ENCODE measurements at regions not wholly inside any gene's neighbourhood (a gene's known extent, or its start where the extent isn't known, plus 50 kb on each side); places are given as distances from the start of the nearest gene placed in this dataset.

DNA sequence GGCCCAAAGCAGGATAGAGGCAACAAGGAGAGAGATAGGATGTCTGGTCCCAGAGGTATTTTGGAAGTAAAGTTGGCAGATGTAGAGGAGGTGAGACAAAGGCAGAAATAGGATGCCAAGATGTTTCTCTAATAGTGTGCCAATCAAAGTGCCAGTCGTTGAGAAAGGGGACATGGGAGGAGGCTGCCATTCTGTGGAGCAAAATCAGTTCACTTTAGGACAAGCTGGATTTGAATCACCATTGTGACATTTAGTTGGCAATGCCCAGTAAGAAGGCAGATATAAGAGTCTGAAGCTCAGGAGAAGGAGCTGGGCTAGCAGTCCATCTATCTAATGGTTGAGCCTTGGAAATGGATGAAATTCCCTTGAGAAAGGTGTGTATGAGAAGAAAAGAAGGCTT, 53.8 kb downstream of the ADRB2 start:
- H3K36me3 ChIP-seq (replicated peaks in 1 of 2; ENCODE audit: control extremely low read depth in 1 of 2, control insufficient read depth in 1 of 2, extremely low read depth in 1 of 2, insufficient read depth in 2 of 2, low read length in 1 of 2) = no peaks in the 10 kb centered on the region
- no peak overlapping the region for H3K27ac Mint-ChIP-seq
- H3K4me2 ChIP-seq (replicated peaks; ENCODE audit: low read depth, low read length, poor library complexity, severe bottlenecking) = no peak overlapping the region
- ChIA-PET POLR2A (no interaction called here), CTCF (interaction anchor here (0.9 kb wide), 1 partner anchor 77 kb away, joined by 3 read pairs; no protein-coding TSS in a partner anchor)
- ATAC-seq (ENCODE audit: low read depth) (no peak), DNase-seq (no peak)
- WGBS (ENCODE audit: insufficient coverage) = 84% methylated on average over 1 of the region's 1 CpG
- no peaks in the 10 kb centered on the region for H3K9me3 Mint-ChIP-seq (ENCODE audit: insufficient read depth)
- intact Hi-C loops (cut with micrococcal nuclease) = no loop called here
- H3K27me3 Mint-ChIP-seq = no peaks in the 10 kb centered on the region
- H3K27me3 ChIP-seq (replicated peaks in 1 of 4; ENCODE audit: control extremely low read depth in 1 of 4, control insufficient read depth in 3 of 4, insufficient read depth in 4 of 4, low read length in 3 of 4) = no peaks in the 10 kb centered on the region
- TF ChIP-seq, protein P1, sequence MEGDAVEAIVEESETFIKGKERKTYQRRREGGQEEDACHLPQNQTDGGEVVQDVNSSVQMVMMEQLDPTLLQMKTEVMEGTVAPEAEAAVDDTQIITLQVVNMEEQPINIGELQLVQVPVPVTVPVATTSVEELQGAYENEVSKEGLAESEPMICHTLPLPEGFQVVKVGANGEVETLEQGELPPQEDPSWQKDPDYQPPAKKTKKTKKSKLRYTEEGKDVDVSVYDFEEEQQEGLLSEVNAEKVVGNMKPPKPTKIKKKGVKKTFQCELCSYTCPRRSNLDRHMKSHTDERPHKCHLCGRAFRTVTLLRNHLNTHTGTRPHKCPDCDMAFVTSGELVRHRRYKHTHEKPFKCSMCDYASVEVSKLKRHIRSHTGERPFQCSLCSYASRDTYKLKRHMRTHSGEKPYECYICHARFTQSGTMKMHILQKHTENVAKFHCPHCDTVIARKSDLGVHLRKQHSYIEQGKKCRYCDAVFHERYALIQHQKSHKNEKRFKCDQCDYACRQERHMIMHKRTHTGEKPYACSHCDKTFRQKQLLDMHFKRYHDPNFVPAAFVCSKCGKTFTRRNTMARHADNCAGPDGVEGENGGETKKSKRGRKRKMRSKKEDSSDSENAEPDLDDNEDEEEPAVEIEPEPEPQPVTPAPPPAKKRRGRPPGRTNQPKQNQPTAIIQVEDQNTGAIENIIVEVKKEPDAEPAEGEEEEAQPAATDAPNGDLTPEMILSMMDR (IDR thresholded peaks at IDR 0.05) = no peak
- no peak for TF ChIP-seq EZH2 (IDR thresholded peaks at IDR 0.05; ENCODE audit: borderline replicate concordance, insufficient read depth, low read depth, low read length, poor library complexity, severe bottlenecking)
- H3K4me3 ChIP-seq (ENCODE audit: control extremely low read depth in 1 of 5, extremely low read depth in 1 of 5, insufficient read depth in 1 of 5, low read depth in 2 of 5, low read length in 4 of 5) = no peak overlapping the region
- H4K20me1 ChIP-seq (ENCODE audit: control insufficient read depth, insufficient read depth, low read length, poor library complexity, severe bottlenecking) = no peaks in the 10 kb centered on the region
- no peak overlapping the region for H3K4me3 Mint-ChIP-seq
- no peak overlapping the region for H3K27ac ChIP-seq (ENCODE audit: low read length in 2 of 2)
- H3K4me1 Mint-ChIP-seq = no peaks in the 10 kb centered on the region
- H3K4me1 ChIP-seq (ENCODE audit: control insufficient read depth in 2 of 2, insufficient read depth in 2 of 2, low read length in 2 of 2) = no peaks in the 10 kb centered on the region
- no peaks in the 10 kb centered on the region for H3K79me2 ChIP-seq (ENCODE audit: control insufficient read depth, insufficient read depth, low read length)
- H3K9me3 ChIP-seq (ENCODE audit: control extremely low read depth in 1 of 3, control insufficient read depth in 2 of 3, insufficient read depth in 1 of 3, low read length in 2 of 3) = no peaks in the 10 kb centered on the region
- H2AFZ ChIP-seq (ENCODE audit: insufficient read depth, low read depth, low read length, poor library complexity, severe bottlenecking) = no peak overlapping the region
- no peak overlapping the region for H3K9ac ChIP-seq (ENCODE audit: low read length)

DNA sequence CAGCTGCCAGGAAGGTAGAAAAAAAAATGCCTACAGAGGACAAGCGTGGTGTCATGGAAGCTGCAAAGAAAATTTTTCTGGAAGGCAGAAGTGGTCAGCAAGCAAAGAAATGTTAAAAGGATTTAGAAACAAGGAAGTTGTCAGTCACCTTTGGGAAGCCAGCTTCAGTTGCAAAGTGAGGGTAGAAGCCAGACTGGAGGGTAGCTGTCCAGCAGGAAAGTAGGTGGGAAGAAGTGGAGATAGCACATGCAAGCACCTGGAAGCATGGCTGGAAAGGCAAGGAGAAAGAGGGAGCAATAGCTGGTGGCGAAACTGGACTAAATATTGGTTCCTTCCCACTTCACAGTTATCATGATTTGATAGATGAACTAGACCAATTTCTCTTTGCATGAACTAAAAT, 54.3 kb downstream of the ADRB2 start:
- H3K27me3 Mint-ChIP-seq = no peaks in the 10 kb centered on the region

More for the DNA sequence above, 54.3 kb downstream of the ADRB2 start:
- H3K36me3 ChIP-seq (replicated peaks in 1 of 2; ENCODE audit: control extremely low read depth in 1 of 2, control insufficient read depth in 1 of 2, extremely low read depth in 1 of 2, insufficient read depth in 2 of 2, low read length in 1 of 2) = no peaks in the 10 kb centered on the region
- H3K27ac ChIP-seq (ENCODE audit: low read length in 2 of 2) = no peak overlapping the region
- H3K27me3 ChIP-seq (replicated peaks in 1 of 4; ENCODE audit: control extremely low read depth in 1 of 4, control insufficient read depth in 3 of 4, insufficient read depth in 4 of 4, low read length in 3 of 4) = no peaks in the 10 kb centered on the region
- TF ChIP-seq EZH2 (IDR thresholded peaks at IDR 0.05; ENCODE audit: borderline replicate concordance, insufficient read depth, low read depth, low read length, poor library complexity, severe bottlenecking) = no peak
- TF ChIP-seq, protein P1 (IDR thresholded peaks at IDR 0.05) = no peak
- ChIA-PET CTCF (interaction anchor here (0.9 to 1.0 kb wide), 2 partner anchors 77 to 146 kb away, joined by 3 read pairs; no protein-coding TSS in a partner anchor), POLR2A (no interaction called here)
- Mint-ChIP-seq H3K4me1 (no peaks in the 10 kb centered on the region), H3K4me3 (no peak overlapping the region), H3K27ac (no peak overlapping the region), H3K9me3 (ENCODE audit: insufficient read depth) (no peaks in the 10 kb centered on the region)
- no peaks in the 10 kb centered on the region for H3K4me1 ChIP-seq (ENCODE audit: control insufficient read depth in 2 of 2, insufficient read depth in 2 of 2, low read length in 2 of 2)
- no peak overlapping the region for H2AFZ ChIP-seq (ENCODE audit: insufficient read depth, low read depth, low read length, poor library complexity, severe bottlenecking)
- DNase-seq (no peak), ATAC-seq (ENCODE audit: low read depth) (no peak)
- no peaks in the 10 kb centered on the region for H3K9me3 ChIP-seq (ENCODE audit: control extremely low read depth in 1 of 3, control insufficient read depth in 2 of 3, insufficient read depth in 1 of 3, low read length in 2 of 3)
- WGBS (ENCODE audit: insufficient coverage) = 82% methylated on average over 1 of the region's 2 CpGs
- no peaks in the 10 kb centered on the region for H3K79me2 ChIP-seq (ENCODE audit: control insufficient read depth, insufficient read depth, low read length)
- H3K4me3 ChIP-seq (ENCODE audit: control extremely low read depth in 1 of 5, extremely low read depth in 1 of 5, insufficient read depth in 1 of 5, low read depth in 2 of 5, low read length in 4 of 5) = no peak overlapping the region
- intact Hi-C loops (cut with micrococcal nuclease) = no loop called here
- no peaks in the 10 kb centered on the region for H4K20me1 ChIP-seq (ENCODE audit: control insufficient read depth, insufficient read depth, low read length, poor library complexity, severe bottlenecking)
- no peak overlapping the region for H3K9ac ChIP-seq (ENCODE audit: low read length)
- no peak overlapping the region for H3K4me2 ChIP-seq (replicated peaks; ENCODE audit: low read depth, low read length, poor library complexity, severe bottlenecking)

Data from B cell (primary cell).